Fibroblast of villous mesenchyme (primary cell): ENCODE measurements at regions not wholly inside any gene's neighbourhood (a gene's known extent, or its start where the extent isn't known, plus 50 kb on each side); places are given as distances from the start of the nearest gene placed in this dataset.
"Not testable (repeated sequence)": the region's sequence is repeated elsewhere in the genome, so short reads cannot be mapped to it uniquely, and the experiment has no call there.

Source experiments
- DNase-seq: peaks from one replicate; pipeline ENCODE4 v3.0.0-alpha.2; 2010; ENCODE audit warnings: low read depth
- H3K4me3 ChIP-seq: 2 replicates; pipeline ENCODE4 v1.5.1; 2011; ENCODE audit warnings: low read depth, mild to moderate bottlenecking, low read length
- TF ChIP-seq, protein P1 (sequence below): IDR thresholded peaks from 2 replicates; pipeline ENCODE4 v1.5.1; 2012; ENCODE audit warnings: low read depth, mild to moderate bottlenecking, low read length; ENCODE audit not compliant: insufficient read depth

DNA sequence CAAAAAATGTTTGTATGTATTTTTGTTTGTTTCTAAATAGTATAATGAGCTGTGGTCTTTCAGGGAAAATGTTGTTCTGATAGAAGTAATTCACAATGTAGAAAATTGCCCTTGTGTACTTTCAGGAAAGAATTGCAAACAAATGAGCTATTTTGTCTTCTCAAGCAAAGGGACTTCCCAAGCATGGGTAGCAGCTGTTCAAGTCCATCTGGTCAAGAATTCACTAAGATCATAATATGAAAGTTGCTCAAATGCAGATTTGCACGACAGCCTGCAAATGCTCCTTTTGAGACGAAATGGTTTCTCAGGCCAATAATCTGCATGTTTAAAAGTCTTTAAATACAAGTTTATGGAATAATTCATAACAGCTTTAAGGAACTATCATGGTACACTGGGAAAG lies 51.9 kb upstream of the HNMT start:
- TF ChIP-seq, protein P1, sequence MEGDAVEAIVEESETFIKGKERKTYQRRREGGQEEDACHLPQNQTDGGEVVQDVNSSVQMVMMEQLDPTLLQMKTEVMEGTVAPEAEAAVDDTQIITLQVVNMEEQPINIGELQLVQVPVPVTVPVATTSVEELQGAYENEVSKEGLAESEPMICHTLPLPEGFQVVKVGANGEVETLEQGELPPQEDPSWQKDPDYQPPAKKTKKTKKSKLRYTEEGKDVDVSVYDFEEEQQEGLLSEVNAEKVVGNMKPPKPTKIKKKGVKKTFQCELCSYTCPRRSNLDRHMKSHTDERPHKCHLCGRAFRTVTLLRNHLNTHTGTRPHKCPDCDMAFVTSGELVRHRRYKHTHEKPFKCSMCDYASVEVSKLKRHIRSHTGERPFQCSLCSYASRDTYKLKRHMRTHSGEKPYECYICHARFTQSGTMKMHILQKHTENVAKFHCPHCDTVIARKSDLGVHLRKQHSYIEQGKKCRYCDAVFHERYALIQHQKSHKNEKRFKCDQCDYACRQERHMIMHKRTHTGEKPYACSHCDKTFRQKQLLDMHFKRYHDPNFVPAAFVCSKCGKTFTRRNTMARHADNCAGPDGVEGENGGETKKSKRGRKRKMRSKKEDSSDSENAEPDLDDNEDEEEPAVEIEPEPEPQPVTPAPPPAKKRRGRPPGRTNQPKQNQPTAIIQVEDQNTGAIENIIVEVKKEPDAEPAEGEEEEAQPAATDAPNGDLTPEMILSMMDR: no peak
- DNase-seq: no peak
- no peak overlapping the region for H3K4me3 ChIP-seq

DNA sequence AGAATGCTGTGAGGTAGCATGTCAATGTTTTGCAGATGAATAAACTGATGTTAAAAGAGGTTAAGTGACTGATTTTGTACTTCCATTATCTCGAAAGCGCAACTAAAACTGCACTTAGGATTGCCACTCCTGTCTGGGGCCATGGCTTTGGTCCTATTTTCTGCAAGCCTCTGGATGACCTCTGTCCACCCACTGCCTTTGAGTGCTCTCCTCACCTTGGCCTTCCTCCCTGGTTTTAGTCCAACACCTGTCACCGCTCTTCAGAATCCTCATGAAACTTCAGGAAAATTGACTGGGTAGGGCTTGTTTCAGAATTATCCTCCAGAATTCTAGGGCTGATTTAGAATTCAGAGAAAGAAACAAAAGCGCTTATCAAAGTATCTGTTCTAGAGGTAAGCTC lies 51.1 kb upstream of the HNMT start:
- no peak overlapping the region for H3K4me3 ChIP-seq
- TF ChIP-seq, protein P1: no peak
- DNase-seq: no peak

DNA sequence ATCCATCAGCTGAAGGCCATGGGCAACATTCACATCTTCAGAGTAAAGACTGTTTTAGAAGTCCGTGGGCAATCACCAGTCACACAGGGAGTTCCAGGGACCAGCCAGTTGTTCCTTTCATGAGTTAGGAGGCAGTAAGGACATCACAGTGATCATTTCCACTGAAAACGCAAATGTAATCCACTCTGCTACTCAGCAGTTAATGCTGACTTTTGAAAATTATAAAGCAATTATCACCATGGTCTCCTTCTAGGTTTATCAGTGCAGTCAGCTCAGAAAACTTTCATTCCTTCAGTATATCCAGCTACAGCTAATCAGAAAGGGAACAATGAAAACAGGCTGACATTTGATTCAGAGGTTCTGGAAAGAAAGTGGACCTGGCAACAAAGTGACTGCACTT lies 50.6 kb upstream of the HNMT start:
- H3K4me3 ChIP-seq, DNase-seq: not testable (repeated sequence)
